Nephron (organoid): ENCODE measurements at regions not wholly inside any gene's neighbourhood (a gene's known extent, or its start where the extent isn't known, plus 50 kb on each side); places are given as distances from the start of the nearest gene placed in this dataset.

Experiments
- H3K27ac Mint-ChIP-seq, 3 experiments: 2 replicates each; pipeline ENCODE4 v1.8.0; 2020; ENCODE audit warnings: mixed read lengths in 3 of 3, mild to moderate bottlenecking in 2 of 3, moderate library complexity in 1 of 3
- H3K27me3 Mint-ChIP-seq: 2 replicates; pipeline ENCODE4 v1.8.0; 2021; ENCODE audit warnings: low read depth, mild to moderate bottlenecking, moderate library complexity, mixed read lengths
- H3K36me3 Mint-ChIP-seq: 2 replicates; pipeline ENCODE4 v1.8.0; 2020; ENCODE audit warnings: low read depth, mixed read lengths
- H3K4me1 Mint-ChIP-seq: 2 replicates; pipeline ENCODE4 v1.8.0; 2020; ENCODE audit warnings: mixed read lengths
- H3K4me3 Mint-ChIP-seq, 3 experiments: 2 replicates each; pipeline ENCODE4 v1.8.0; 2020; ENCODE audit warnings: mild to moderate bottlenecking in 3 of 3, mixed read lengths in 3 of 3, moderate library complexity in 2 of 3
- H3K9me3 Mint-ChIP-seq: 2 replicates; pipeline ENCODE4 v1.8.0; 2020; ENCODE audit warnings: mixed read lengths
- CTCF ChIP-seq, 3 experiments: fragments of 200-600 bp; sonication (generic); IDR thresholded peaks; one replicate each; pipeline ENCODE4 v1.5.0; 2021; ENCODE audit warnings: antibody characterized with exemption in 3 of 3; ENCODE audit not compliant: unreplicated experiment in 3 of 3

GRCh38 chr9:13769641-13770040 is 490.1 kb upstream of the MPDZ start:
- Mint-ChIP-seq H3K4me3 (no peak overlapping the region), H3K4me1 (no peaks in the 10 kb centered on the region), H3K9me3 (no peaks in the 10 kb centered on the region), H3K27me3 (no peaks in the 10 kb centered on the region), H3K27ac (no peak overlapping the region), H3K36me3 (no peaks in the 10 kb centered on the region)
- no peak for TF ChIP-seq CTCF (IDR thresholded peaks at IDR 0.05; ENCODE audit: unreplicated experiment in 3 of 3)

GRCh38 chr9:13769006-13769405 is 489.5 kb upstream of the MPDZ start:
- no peak for TF ChIP-seq CTCF (IDR thresholded peaks at IDR 0.05; ENCODE audit: unreplicated experiment in 3 of 3)
- Mint-ChIP-seq H3K4me1 (no peaks in the 10 kb centered on the region), H3K9me3 (no peaks in the 10 kb centered on the region), H3K27me3 (no peaks in the 10 kb centered on the region), H3K4me3 (no peak overlapping the region), H3K27ac (no peak overlapping the region), H3K36me3 (no peaks in the 10 kb centered on the region)

- Mint-ChIP-seq H3K27me3 (no peaks in the 10 kb centered on the region), H3K36me3 (no peaks in the 10 kb centered on the region), H3K4me1 (peaks cover 10% of the 10 kb centered on the region), H3K9me3 (peaks cover 2% of the 10 kb centered on the region), H3K27ac (no peak overlapping the region), H3K4me3 (no peak overlapping the region)
- no peak for TF ChIP-seq CTCF (IDR thresholded peaks at IDR 0.05; ENCODE audit: unreplicated experiment in 3 of 3)
Measured at GRCh38 chr9:13762209-13762608, 482.7 kb upstream of the MPDZ start.

- no peak for TF ChIP-seq CTCF (IDR thresholded peaks at IDR 0.05; ENCODE audit: unreplicated experiment in 3 of 3)
- Mint-ChIP-seq H3K27ac (peak overlapping the region; percentile 68 to 91 (median 85)), H3K36me3 (no peaks in the 10 kb centered on the region), H3K4me3 (no peak overlapping the region), H3K27me3 (no peaks in the 10 kb centered on the region), H3K4me1 (peaks cover 14% of the 10 kb centered on the region), H3K9me3 (peaks cover 2% of the 10 kb centered on the region)
Measured at GRCh38 chr9:13759551-13759950, 480.1 kb upstream of the MPDZ start.

GRCh38 chr9:13758936-13759335 is 479.4 kb upstream of the MPDZ start:
- TF ChIP-seq CTCF (IDR thresholded peaks at IDR 0.05; ENCODE audit: unreplicated experiment in 3 of 3) = no peak
- H3K27ac Mint-ChIP-seq = peak overlapping the region; percentile 68 to 91 (median 85)
- H3K4me3 Mint-ChIP-seq = no peak overlapping the region
- H3K4me1 Mint-ChIP-seq = peaks cover 20% of the 10 kb centered on the region
- no peaks in the 10 kb centered on the region for H3K27me3 Mint-ChIP-seq
- peaks cover 2% of the 10 kb centered on the region for H3K9me3 Mint-ChIP-seq
- H3K36me3 Mint-ChIP-seq = no peaks in the 10 kb centered on the region

GRCh38 chr9:13756943-13757342 is 477.5 kb upstream of the MPDZ start:
- Mint-ChIP-seq H3K4me1 (peaks cover 24% of the 10 kb centered on the region), H3K27me3 (no peaks in the 10 kb centered on the region), H3K27ac (no peak overlapping the region), H3K36me3 (no peaks in the 10 kb centered on the region), H3K9me3 (peaks cover 2% of the 10 kb centered on the region), H3K4me3 (no peak overlapping the region)
- TF ChIP-seq CTCF (IDR thresholded peaks at IDR 0.05; ENCODE audit: unreplicated experiment in 3 of 3) = no peak
